Endothelial cell of umbilical vein (primary cell): ENCODE measurements at regions not wholly inside any gene's neighbourhood (a gene's known extent, or its start where the extent isn't known, plus 50 kb on each side); places are given as distances from the start of the nearest gene placed in this dataset.

Experiments
- BruUV-seq: library from RNA; stranded (reverse); fragments of 400-500 nt; replicated peaks from 2 replicates; lab custom pipeline; 2021; lab: Mats Ljungman, UMichigan
- CTCF ChIA-PET: fragments of 300-600, 350-600 bp; sonication (Branson Sonifier 250); formaldehyde crosslinking; loops from one replicate; lab custom pipeline; 2021; ENCODE audit warnings: antibody characterized with exemption, inconsistent platforms; lab: Charles Lee
- POLR2A ChIA-PET: fragments of 300-600, 350-600 bp; sonication (Branson Sonifier 250); formaldehyde crosslinking; loops from one replicate; lab custom pipeline; 2021; ENCODE audit warnings: antibody characterized with exemption, inconsistent platforms; lab: Charles Lee
- DNase-seq: peaks from one replicate; pipeline ENCODE4 v3.0.0-alpha.2; 2011; ENCODE audit warnings: low read depth, low spot score
- FAIRE-seq: peaks from 2 replicates; lab custom pipeline; 2011; peaks lifted over from hg19 to GRCh38; lab: Jason Lieb, UNC
- H2AFZ ChIP-seq: 2 replicates; pipeline ENCODE4 v1.6.0; 2012; ENCODE audit warnings: low read depth, low read length, control low read depth, inconsistent platforms
- H3K27ac ChIP-seq: 2 replicates; pipeline ENCODE4 v1.5.1; 2011; ENCODE audit warnings: low read depth, mild to moderate bottlenecking, control low read depth, low read length, moderate library complexity; ENCODE audit not compliant: insufficient read depth
- H3K27me3 ChIP-seq, 2 experiments: 2 replicates each; pipeline versions ENCODE4 v1.6.0 to v1.6.1; 2011; ENCODE audit warnings: low read length in 2 of 2, mixed read lengths in 1 of 2; ENCODE audit not compliant: control insufficient read depth in 2 of 2, insufficient read depth in 2 of 2
- H3K36me3 ChIP-seq, 2 experiments: 2 replicates in 1 of 2; 3 replicates in 1 of 2; pipeline ENCODE4 v1.5.1; 2011; ENCODE audit warnings: low read length in 2 of 2, mild to moderate bottlenecking in 1 of 2, moderate library complexity in 1 of 2; ENCODE audit not compliant: control insufficient read depth in 2 of 2, insufficient read depth in 2 of 2; ENCODE audit errors: extremely low read depth in 1 of 2
- H3K4me1 ChIP-seq: 3 replicates; pipeline ENCODE4 v1.5.1; 2011; ENCODE audit warnings: mild to moderate bottlenecking, low read length; ENCODE audit not compliant: control insufficient read depth, insufficient read depth; ENCODE audit errors: extremely low read depth
- H3K4me2 ChIP-seq: 2 replicates; pipeline ENCODE4 v1.6.1; 2011; ENCODE audit warnings: low read length, control low read depth, mixed read lengths; ENCODE audit not compliant: insufficient read depth
- H3K4me3 ChIP-seq, 3 experiments: fragments of 200-600 bp in 1 of 3; sonication (generic), shearing (Covaris generic) in 1 of 3; replicated peaks in 1 of 3; 2 replicates each; pipeline ENCODE4 v1.5.1; 2011 to 2016; ENCODE audit warnings: control low read depth in 3 of 3, low read length in 3 of 3, mild to moderate bottlenecking in 2 of 3, inconsistent platforms in 1 of 3, low read depth in 1 of 3, moderate library complexity in 1 of 3; ENCODE audit not compliant: insufficient read depth in 1 of 3
- H3K79me2 ChIP-seq: 2 replicates; pipeline ENCODE4 v1.6.0; 2012; ENCODE audit warnings: low read length, inconsistent platforms; ENCODE audit not compliant: control insufficient read depth, insufficient read depth
- H3K9ac ChIP-seq: replicated peaks from 2 replicates; pipeline ENCODE3; 2011; ENCODE audit warnings: low read length, control low read depth; ENCODE audit not compliant: insufficient read depth; ENCODE audit errors: extremely low read depth
- H3K9me1 ChIP-seq: replicated peaks from 3 replicates; pipeline ENCODE4 v1.6.0; 2011; ENCODE audit warnings: mild to moderate bottlenecking, low read length; ENCODE audit not compliant: control insufficient read depth, insufficient read depth; ENCODE audit errors: extremely low read depth
- H3K9me3 ChIP-seq: replicated peaks from 2 replicates; pipeline ENCODE4 v1.5.1; 2012; ENCODE audit warnings: low read length, inconsistent platforms; ENCODE audit not compliant: control insufficient read depth, insufficient read depth
- H4K20me1 ChIP-seq: replicated peaks from 2 replicates; pipeline ENCODE3; 2011; ENCODE audit warnings: mild to moderate bottlenecking, low read length; ENCODE audit not compliant: control insufficient read depth, insufficient read depth; ENCODE audit errors: extremely low read depth
- CTCF ChIP-seq, 2 donors: IDR thresholded peaks; 1 replicate in 1 of 2; 2 replicates in 1 of 2; pipeline ENCODE4 v1.5.1; 2011; ENCODE audit warnings: low read length in 2 of 2, mild to moderate bottlenecking in 2 of 2, moderate library complexity in 2 of 2, control low read depth in 1 of 2, inconsistent platforms in 1 of 2, low read depth in 1 of 2; ENCODE audit not compliant: insufficient read depth in 1 of 2; ENCODE audit errors: extremely low read depth in 1 of 2
- EZH2 ChIP-seq: IDR thresholded peaks from 2 replicates; pipeline ENCODE4 v1.6.1; 2012; ENCODE audit warnings: borderline replicate concordance, low read depth, mild to moderate bottlenecking, moderate library complexity, low read length, inconsistent platforms; ENCODE audit not compliant: severe bottlenecking
- FOS ChIP-seq: IDR thresholded peaks from 2 replicates; pipeline ENCODE4 v1.6.1; 2011; ENCODE audit warnings: mild to moderate bottlenecking, low read length, moderate library complexity, borderline replicate concordance; ENCODE audit not compliant: insufficient read depth
- GATA2 ChIP-seq: IDR thresholded peaks from 2 replicates; pipeline ENCODE4 v1.7.0; 2011; ENCODE audit warnings: low read depth, mild to moderate bottlenecking, moderate library complexity, mixed read lengths, low read length; ENCODE audit not compliant: insufficient read length, insufficient read depth
- JUN ChIP-seq: IDR thresholded peaks from 2 replicates; pipeline ENCODE4 v1.6.1; 2011; ENCODE audit warnings: borderline replicate concordance, low read depth; ENCODE audit not compliant: insufficient read length, insufficient read depth
- MAX ChIP-seq: IDR thresholded peaks from 2 replicates; pipeline ENCODE4 v1.6.1; 2011; ENCODE audit not compliant: insufficient read depth, insufficient read length
- MYC ChIP-seq: IDR thresholded peaks from one replicate; pipeline ENCODE4 v1.6.1; 2011; ENCODE audit warnings: mild to moderate bottlenecking, low read depth, low read length
- POLR2A ChIP-seq: IDR thresholded peaks from 2 replicates; pipeline ENCODE4 v1.6.1; 2012; ENCODE audit warnings: low read depth, mild to moderate bottlenecking, control low read depth, low read length
- POLR2AphosphoS5 ChIP-seq: IDR thresholded peaks from 2 replicates; pipeline ENCODE4 v1.6.1; 2012; ENCODE audit warnings: low read depth, mild to moderate bottlenecking, control low read depth, low read length, moderate library complexity; ENCODE audit not compliant: insufficient read depth
- dilution Hi-C: fragments of 300-500 bp; cut with MboI; formaldehyde crosslinking; loops from one replicate; pipeline ENCODE4 v1.15.0; 2019; ENCODE audit warnings: low sequenced_read_pairs; ENCODE audit not compliant: extremely low pct_ligation_motif_present
- intact Hi-C: fragments of 100-400 bp; cut with micrococcal nuclease; formaldehyde crosslinking; loops from one replicate; pipeline ENCODE4 v1.10.0; 2022

- CTCF ChIA-PET = interaction anchor here (1.0 to 4.4 kb wide), 16 partner anchors 8 to 567 kb away, joined by 3 to 74 read pairs (median 14); no protein-coding TSS in a partner anchor
- POLR2A ChIA-PET = interaction anchor here (0.7 to 1.8 kb wide), 2 partner anchors 20 to 451 kb away, joined by 3 to 7 read pairs; no protein-coding TSS in a partner anchor
- peaks cover 36% of the 10 kb centered on the region for H3K4me1 ChIP-seq
- DNase-seq (peak; percentile 45), FAIRE-seq (no peak)
- H3K79me2 ChIP-seq = no peaks in the 10 kb centered on the region
- BruUV-seq = no TSS peak
- H3K9me1 ChIP-seq = no peaks in the 10 kb centered on the region
- intact Hi-C loops (loop anchor here (1.0 kb wide), 2 partner anchors 20 to 31 kb away; no protein-coding TSS in a partner anchor), dilution Hi-C loops (no loop called here)
- H3K27me3 ChIP-seq = no peaks in the 10 kb centered on the region
- H2AFZ ChIP-seq = no peak overlapping the region
- no peaks in the 10 kb centered on the region for H4K20me1 ChIP-seq
- no peak overlapping the region for H3K4me2 ChIP-seq
- H3K36me3 ChIP-seq = no peaks in the 10 kb centered on the region
- H3K27ac ChIP-seq = peak overlapping the region; percentile 78
- no peaks in the 10 kb centered on the region for H3K9me3 ChIP-seq
- peak overlapping the region; percentile 35 for H3K9ac ChIP-seq
- no peak overlapping the region for H3K4me3 ChIP-seq
- no peak for TF ChIP-seq MAX
Observed at GRCh38 chr18:23380817-23381216, 72.3 kb upstream of the RIOK3 start.

DNA sequence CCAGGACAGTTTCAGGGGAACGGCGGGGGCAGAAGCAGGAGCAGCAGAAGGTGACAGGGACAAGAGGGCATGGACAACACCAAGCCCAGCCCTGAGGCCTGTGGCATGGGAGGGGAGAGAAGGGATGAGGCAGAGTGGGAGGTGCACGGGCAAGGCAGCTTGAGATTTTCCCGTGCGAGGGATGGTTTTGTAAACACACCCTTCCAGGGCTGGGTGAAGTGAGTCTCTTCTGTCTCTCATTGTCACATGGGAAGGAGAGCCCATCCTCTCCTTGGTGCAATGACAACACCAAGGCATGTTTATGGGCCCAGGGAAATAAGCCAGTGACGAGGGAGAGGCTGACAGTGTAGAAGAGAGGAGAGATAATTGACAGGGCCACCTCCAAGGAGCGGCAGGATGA is 69.6 kb upstream of the RIOK3 start:
- DNase-seq = no peak
- TF ChIP-seq POLR2AphosphoS5 (no peak), FOS (no peak), POLR2A (no peak), GATA2 (no peak), EZH2 (no peak), JUN (no peak), MAX (no peak), CTCF (IDR thresholded peaks at IDR 0.05; ENCODE audit: extremely low read depth in 1 of 2, insufficient read depth in 1 of 2, low read depth in 1 of 2, low read length in 2 of 2) (no peak), MYC (no peak)
- no peak overlapping the region for H3K9ac ChIP-seq
- ChIA-PET POLR2A (no interaction called here), CTCF (no interaction called here)
- intact Hi-C loops = no loop called here
- FAIRE-seq = no peak
- no peak overlapping the region for H2AFZ ChIP-seq
- no peaks in the 10 kb centered on the region for H4K20me1 ChIP-seq
- peaks cover 36% of the 10 kb centered on the region for H3K4me1 ChIP-seq
- H3K9me1 ChIP-seq = no peaks in the 10 kb centered on the region
- no peaks in the 10 kb centered on the region for H3K36me3 ChIP-seq
- H3K4me3 ChIP-seq = no peak overlapping the region
- dilution Hi-C loops = no loop called here
- no peak overlapping the region for H3K27ac ChIP-seq
- no peaks in the 10 kb centered on the region for H3K27me3 ChIP-seq
- H3K9me3 ChIP-seq = no peaks in the 10 kb centered on the region
- no peaks in the 10 kb centered on the region for H3K79me2 ChIP-seq
- H3K4me2 ChIP-seq = no peak overlapping the region
- no TSS peak for BruUV-seq
